Activated CD4-positive, alpha-beta T cell treated with anti-CD3 and anti-CD28 coated beads for 36 hours (primary cell): ENCODE measurements at regions not wholly inside any gene's neighbourhood (a gene's known extent, or its start where the extent isn't known, plus 50 kb on each side); places are given as distances from the start of the nearest gene placed in this dataset.

ENCODE experiments used
- ATAC-seq: fragments of 200-7000 bp; cut with Tn5 transposase; one replicate; pipeline ENCODE4 v1.10.0; 2021; ENCODE audit warnings: mild to moderate bottlenecking, moderate library complexity
- CTCF ChIA-PET: fragments of 350-600 bp; sonication (Branson Sonifier 250); formaldehyde crosslinking; loops from one replicate; lab custom pipeline; 2021; ENCODE audit warnings: antibody characterized with exemption; lab: Charles Lee
- POLR2A ChIA-PET: fragments of 350-600 bp; sonication (Branson Sonifier 250); formaldehyde crosslinking; loops from one replicate; lab custom pipeline; 2021; ENCODE audit warnings: antibody characterized with exemption, inconsistent platforms; lab: Charles Lee
- DNase-seq: peaks from one replicate; pipeline ENCODE4 v3.0.0-alpha.2; 2020
- H3K27ac Mint-ChIP-seq: one replicate; pipeline ENCODE4 v1.8.0; 2021; ENCODE audit warnings: mixed read lengths
- H3K27me3 Mint-ChIP-seq: one replicate; pipeline ENCODE4 v1.8.0; 2021; ENCODE audit warnings: mixed read lengths
- H3K36me3 Mint-ChIP-seq: one replicate; pipeline ENCODE4 v1.8.0; 2021; ENCODE audit warnings: low read depth, mixed read lengths
- H3K4me1 Mint-ChIP-seq: one replicate; pipeline ENCODE4 v1.8.0; 2021; ENCODE audit warnings: mixed read lengths
- H3K4me3 Mint-ChIP-seq: one replicate; pipeline ENCODE4 v1.8.0; 2021; ENCODE audit warnings: mild to moderate bottlenecking, moderate library complexity, mixed read lengths
- H3K9me3 Mint-ChIP-seq: one replicate; pipeline ENCODE4 v1.8.0; 2021; ENCODE audit warnings: low read depth, mixed read lengths
- intact Hi-C, 2 experiments: fragments of 100-400 bp; cut with DNase I in 1 of 2; cut with micrococcal nuclease in 1 of 2; formaldehyde crosslinking; loops; one replicate each; pipeline versions ENCODE4 v1.14.2 to v1.15.1; 2022 to 2024; cut with DNase I, micrococcal nuclease

GRCh38 chr9:118318770-118319431, 614.7 kb downstream of the TLR4 start:
- intact Hi-C loops = no loop called here
- H3K9me3 Mint-ChIP-seq = no peaks in the 10 kb centered on the region
- ChIA-PET POLR2A (no interaction called here), CTCF (no interaction called here)
- no peak overlapping the region for H3K27ac Mint-ChIP-seq
- ATAC-seq (no peak), DNase-seq (no peak)
- H3K27me3 Mint-ChIP-seq = peaks cover 4% of the 10 kb centered on the region
- H3K4me1 Mint-ChIP-seq = no peaks in the 10 kb centered on the region
- no peaks in the 10 kb centered on the region for H3K36me3 Mint-ChIP-seq
- H3K4me3 Mint-ChIP-seq = no peak overlapping the region

- no peak overlapping the region for H3K27ac Mint-ChIP-seq
- ChIA-PET CTCF (no interaction called here), POLR2A (no interaction called here)
- no peaks in the 10 kb centered on the region for H3K36me3 Mint-ChIP-seq
- H3K4me3 Mint-ChIP-seq = no peak overlapping the region
- no peak for ATAC-seq
- intact Hi-C loops = no loop called here
- DNase-seq = no peak
- H3K9me3 Mint-ChIP-seq = no peaks in the 10 kb centered on the region
- H3K27me3 Mint-ChIP-seq = peaks cover 4% of the 10 kb centered on the region
- H3K4me1 Mint-ChIP-seq = no peaks in the 10 kb centered on the region
These were observed 617.6 kb downstream of the TLR4 start for GRCh38 chr9:118321788-118322187.

- ATAC-seq (no peak), DNase-seq (no peak)
- Mint-ChIP-seq H3K27me3 (no peaks in the 10 kb centered on the region), H3K27ac (no peak overlapping the region), H3K4me1 (no peaks in the 10 kb centered on the region), H3K36me3 (no peaks in the 10 kb centered on the region), H3K4me3 (no peak overlapping the region), H3K9me3 (no peaks in the 10 kb centered on the region)
- POLR2A ChIA-PET = no interaction called here
- CTCF ChIA-PET = no interaction called here
- intact Hi-C loops = no loop called here
These were observed 620.5 kb downstream of the TLR4 start for GRCh38 chr9:118324706-118325105.

GRCh38 chr9:118325757-118326156, 621.6 kb downstream of the TLR4 start:
- Mint-ChIP-seq H3K36me3 (no peaks in the 10 kb centered on the region), H3K27me3 (no peaks in the 10 kb centered on the region), H3K4me1 (no peaks in the 10 kb centered on the region), H3K4me3 (no peak overlapping the region), H3K9me3 (no peaks in the 10 kb centered on the region), H3K27ac (no peak overlapping the region)
- ChIA-PET CTCF (interaction anchor here (0.7 kb wide), 1 partner anchor 23 kb away, joined by 4 read pairs; no protein-coding TSS in a partner anchor), POLR2A (no interaction called here)
- ATAC-seq (no peak), DNase-seq (no peak)
- intact Hi-C loops = no loop called here

GRCh38 chr9:118326326-118326725, 622.1 kb downstream of the TLR4 start:
- Mint-ChIP-seq H3K9me3 (no peaks in the 10 kb centered on the region), H3K4me1 (no peaks in the 10 kb centered on the region), H3K36me3 (no peaks in the 10 kb centered on the region), H3K27ac (no peak overlapping the region), H3K4me3 (no peak overlapping the region), H3K27me3 (no peaks in the 10 kb centered on the region)
- POLR2A ChIA-PET = no interaction called here
- ATAC-seq (no peak), DNase-seq (no peak)
- intact Hi-C loops = no loop called here
- CTCF ChIA-PET = interaction anchor here (0.7 kb wide), 1 partner anchor 22 kb away, joined by 4 read pairs; no protein-coding TSS in a partner anchor

- DNase-seq (no peak), ATAC-seq (no peak)
- Mint-ChIP-seq H3K4me3 (no peak overlapping the region), H3K4me1 (no peaks in the 10 kb centered on the region), H3K27me3 (no peaks in the 10 kb centered on the region), H3K9me3 (no peaks in the 10 kb centered on the region), H3K36me3 (no peaks in the 10 kb centered on the region), H3K27ac (no peak overlapping the region)
- intact Hi-C loops = no loop called here
- ChIA-PET CTCF (no interaction called here), POLR2A (no interaction called here)
These were observed 626.2 kb downstream of the TLR4 start for GRCh38 chr9:118330191-118330986.

GRCh38 chr9:118331622-118332045, 627.4 kb downstream of the TLR4 start:
- DNase-seq (no peak), ATAC-seq (no peak)
- ChIA-PET CTCF (no interaction called here), POLR2A (no interaction called here)
- intact Hi-C loops = no loop called here
- no peaks in the 10 kb centered on the region for H3K27me3 Mint-ChIP-seq
- no peaks in the 10 kb centered on the region for H3K36me3 Mint-ChIP-seq
- H3K4me3 Mint-ChIP-seq = no peak overlapping the region
- H3K27ac Mint-ChIP-seq = no peak overlapping the region
- no peaks in the 10 kb centered on the region for H3K9me3 Mint-ChIP-seq
- H3K4me1 Mint-ChIP-seq = no peaks in the 10 kb centered on the region

- DNase-seq = no peak
- Mint-ChIP-seq H3K4me3 (no peak overlapping the region), H3K4me1 (no peaks in the 10 kb centered on the region), H3K9me3 (no peaks in the 10 kb centered on the region), H3K27me3 (no peaks in the 10 kb centered on the region), H3K27ac (no peak overlapping the region), H3K36me3 (no peaks in the 10 kb centered on the region)
- CTCF ChIA-PET = no interaction called here
- no peak for ATAC-seq
- POLR2A ChIA-PET = no interaction called here
- intact Hi-C loops = no loop called here
These were observed 632.2 kb downstream of the TLR4 start for GRCh38 chr9:118336250-118336942.

GRCh38 chr9:118336943-118337330, 632.7 kb downstream of the TLR4 start:
- ATAC-seq (no peak), DNase-seq (no peak)
- no peak overlapping the region for H3K4me3 Mint-ChIP-seq
- H3K9me3 Mint-ChIP-seq = no peaks in the 10 kb centered on the region
- H3K27me3 Mint-ChIP-seq = no peaks in the 10 kb centered on the region
- no peak overlapping the region for H3K27ac Mint-ChIP-seq
- ChIA-PET CTCF (no interaction called here), POLR2A (no interaction called here)
- H3K4me1 Mint-ChIP-seq = no peaks in the 10 kb centered on the region
- H3K36me3 Mint-ChIP-seq = no peaks in the 10 kb centered on the region
- intact Hi-C loops = no loop called here

- Mint-ChIP-seq H3K9me3 (peaks cover 4% of the 10 kb centered on the region), H3K4me1 (no peaks in the 10 kb centered on the region), H3K27ac (no peak overlapping the region), H3K27me3 (no peaks in the 10 kb centered on the region), H3K36me3 (no peaks in the 10 kb centered on the region), H3K4me3 (no peak overlapping the region)
- DNase-seq = no peak
- POLR2A ChIA-PET = no interaction called here
- intact Hi-C loops = no loop called here
- CTCF ChIA-PET = no interaction called here
- no peak for ATAC-seq
These were observed 655.8 kb downstream of the TLR4 start for GRCh38 chr9:118360036-118360435.

GRCh38 chr9:118362123-118362522, 657.9 kb downstream of the TLR4 start:
- Mint-ChIP-seq H3K4me1 (no peaks in the 10 kb centered on the region), H3K9me3 (peaks cover 4% of the 10 kb centered on the region)

GRCh38 chr9:118362596-118362995, 658.4 kb downstream of the TLR4 start:
- Mint-ChIP-seq H3K27me3 (peaks cover 2% of the 10 kb centered on the region), H3K9me3 (peaks cover 4% of the 10 kb centered on the region), H3K36me3 (no peaks in the 10 kb centered on the region), H3K27ac (no peak overlapping the region), H3K4me3 (no peak overlapping the region), H3K4me1 (no peaks in the 10 kb centered on the region)
- ATAC-seq (no peak), DNase-seq (no peak)
- POLR2A ChIA-PET = no interaction called here
- CTCF ChIA-PET = no interaction called here
- intact Hi-C loops = no loop called here

More at GRCh38 chr9:118362123-118362522, 657.9 kb downstream of the TLR4 start:
- intact Hi-C loops = no loop called here
- POLR2A ChIA-PET = no interaction called here
- peaks cover 2% of the 10 kb centered on the region for H3K27me3 Mint-ChIP-seq
- DNase-seq (no peak), ATAC-seq (no peak)
- no peak overlapping the region for H3K27ac Mint-ChIP-seq
- no peak overlapping the region for H3K4me3 Mint-ChIP-seq
- CTCF ChIA-PET = no interaction called here
- no peaks in the 10 kb centered on the region for H3K36me3 Mint-ChIP-seq
